Mucosa of descending colon (tissue), 3 donors: ENCODE measurements at regions not wholly inside any gene's neighbourhood (a gene's known extent, or its start where the extent isn't known, plus 50 kb on each side); places are given as distances from the start of the nearest gene placed in this dataset.
A peak's percentile ranks its signal among the peaks of the same experiment; 100 is the strongest.

Source experiments
- ATAC-seq: fragments of 200-7000 bp; cut with Tn5 transposase; one replicate; pipeline ENCODE4 v1.9.1; 2020; ENCODE audit warnings: mild to moderate bottlenecking, moderate library complexity
- DNase-seq, 3 donors: peaks; one replicate each; pipeline ENCODE4 v3.0.0-alpha.2; 2020
- H3K36me3 ChIP-seq: fragments of 200-600 bp; one replicate; pipeline ENCODE4 v1.8.0; 2021; ENCODE audit warnings: low read depth, mild to moderate bottlenecking
- H3K4me1 ChIP-seq: fragments of 200-600 bp; one replicate; pipeline ENCODE4 v1.8.0; 2021; ENCODE audit warnings: low read depth, mild to moderate bottlenecking
- H3K4me3 ChIP-seq: fragments of 200-600 bp; one replicate; pipeline ENCODE4 v1.8.0; 2021; ENCODE audit warnings: mild to moderate bottlenecking
- H3K9me3 ChIP-seq: fragments of 200-600 bp; one replicate; pipeline ENCODE4 v1.8.0; 2021; ENCODE audit warnings: mild to moderate bottlenecking
- CTCF ChIP-seq: fragments of 200-600 bp; IDR thresholded peaks from one replicate; pipeline ENCODE4 v1.8.0; 2022; ENCODE audit warnings: antibody characterized with exemption, mild to moderate bottlenecking
- intact Hi-C, 2 donors: fragments of 100-400 bp; cut with DNase I in 1 of 2; cut with micrococcal nuclease in 1 of 2; formaldehyde crosslinking; loops; one replicate each; pipeline versions ENCODE4 v1.11.0 to v1.11.1; 2022; cut with DNase I, micrococcal nuclease
- donor health status: DM: no; HTN: no; CAD: no; lungs with moderate emphysema.
- donor health status: DM: no; HTN: no; CAD: no.
- donor health status: DM: no; HTN: yes; CAD: no.

GRCh38 chr18:76566987-76567386 lies 71.9 kb upstream of the ZNF516 start:
- Histone ChIP-seq H3K9me3 (no peaks in the 10 kb centered on the region), H3K4me1 (peaks cover 6% of the 10 kb centered on the region), H3K4me3 (no peak overlapping the region), H3K36me3 (no peaks in the 10 kb centered on the region)
- intact Hi-C loops, result no loop called here
- ATAC-seq (no peak), DNase-seq (no peak)
- TF ChIP-seq CTCF, result no peak

- intact Hi-C loops, result no loop called here
Observed at GRCh38 chr18:76565238-76566173, 70.5 kb upstream of the ZNF516 start.

GRCh38 chr18:76564655-76565237 lies 69.7 kb upstream of the ZNF516 start:
- no peak for TF ChIP-seq CTCF
- ATAC-seq, result no peak
- no peaks in the 10 kb centered on the region for H3K9me3 ChIP-seq
- H3K4me1 ChIP-seq, result peaks cover 6% of the 10 kb centered on the region
- no peak for DNase-seq
- no peak overlapping the region for H3K4me3 ChIP-seq
- H3K36me3 ChIP-seq, result no peaks in the 10 kb centered on the region
- intact Hi-C loops, result no loop called here

More at GRCh38 chr18:76565238-76566173, 70.5 kb upstream of the ZNF516 start:
- H3K4me1 ChIP-seq, result peaks cover 6% of the 10 kb centered on the region
- peak in 2 of 3 donors; percentile 51 to 55 for DNase-seq
- H3K9me3 ChIP-seq, result no peaks in the 10 kb centered on the region
- peak; percentile 92 for ATAC-seq
- no peaks in the 10 kb centered on the region for H3K36me3 ChIP-seq
- no peak overlapping the region for H3K4me3 ChIP-seq
- no peak for TF ChIP-seq CTCF

GRCh38 chr18:76564117-76564516 lies 69.1 kb upstream of the ZNF516 start:
- Histone ChIP-seq H3K36me3 (no peaks in the 10 kb centered on the region), H3K4me3 (no peak overlapping the region), H3K4me1 (peaks cover 6% of the 10 kb centered on the region), H3K9me3 (no peaks in the 10 kb centered on the region)
- TF ChIP-seq CTCF, result no peak
- DNase-seq (no peak), ATAC-seq (no peak)
- intact Hi-C loops, result no loop called here

GRCh38 chr18:76562286-76563122 lies 67.5 kb upstream of the ZNF516 start:
- no peak for TF ChIP-seq CTCF
- Histone ChIP-seq H3K4me3 (no peak overlapping the region), H3K9me3 (no peaks in the 10 kb centered on the region), H3K36me3 (no peaks in the 10 kb centered on the region), H3K4me1 (peaks cover 6% of the 10 kb centered on the region)
- intact Hi-C loops, result no loop called here
- ATAC-seq, result no peak
- DNase-seq, result no peak
